ENCODE measurements at regions not wholly inside any gene's neighbourhood (a gene's known extent, or its start where the extent isn't known, plus 50 kb on each side); places are given as distances from the start of the nearest gene placed in this dataset.

GRCh38 chr2:34949316-34949715 lies 1350.2 kb upstream of the FAM98A start:
- no peak for DNase-seq (ENCODE audit: low spot score)

- no peak for DNase-seq (ENCODE audit: low spot score)
These were observed 1337.0 kb upstream of the FAM98A start for GRCh38 chr2:34936089-34936488.

GRCh38 chr2:34912084-34912483 lies 1313.0 kb upstream of the FAM98A start:
- no peak for DNase-seq (ENCODE audit: low spot score)

- no peak for DNase-seq (ENCODE audit: low spot score)
These were observed 1311.0 kb upstream of the FAM98A start for GRCh38 chr2:34909992-34910705.

- DNase-seq (ENCODE audit: low spot score), result no peak
These were observed 1308.7 kb upstream of the FAM98A start for GRCh38 chr2:34907812-34908211.

GRCh38 chr2:34901739-34902138 lies 1302.6 kb upstream of the FAM98A start:
- DNase-seq (ENCODE audit: low spot score), result no peak

GRCh38 chr2:34899079-34899478 lies 1300.0 kb upstream of the FAM98A start:
- no peak for DNase-seq (ENCODE audit: low spot score)

GRCh38 chr2:34892766-34893165 lies 1293.7 kb upstream of the FAM98A start:
- DNase-seq (ENCODE audit: low spot score), result no peak

- DNase-seq (ENCODE audit: low spot score), result no peak
These were observed 1293.2 kb upstream of the FAM98A start for GRCh38 chr2:34892256-34892655.

- DNase-seq (ENCODE audit: low spot score), result no peak
These were observed 1276.1 kb upstream of the FAM98A start for GRCh38 chr2:34875091-34875745.

GRCh38 chr2:34853646-34854045 lies 1254.5 kb upstream of the FAM98A start:
- DNase-seq (ENCODE audit: low spot score), result no peak

GRCh38 chr2:34851804-34852203 lies 1252.7 kb upstream of the FAM98A start:
- no peak for DNase-seq (ENCODE audit: low spot score)

GRCh38 chr2:34849827-34850226 lies 1250.7 kb upstream of the FAM98A start:
- no peak for DNase-seq (ENCODE audit: low spot score)

- DNase-seq (ENCODE audit: low spot score), result no peak
These were observed 1249.6 kb upstream of the FAM98A start for GRCh38 chr2:34848691-34849090.

- no peak for DNase-seq (ENCODE audit: low spot score)
These were observed 1249.0 kb upstream of the FAM98A start for GRCh38 chr2:34848132-34848531.

GRCh38 chr2:34844629-34845028 lies 1245.5 kb upstream of the FAM98A start:
- DNase-seq (ENCODE audit: low spot score), result no peak

GRCh38 chr2:34838408-34838807 lies 1239.3 kb upstream of the FAM98A start:
- DNase-seq (ENCODE audit: low spot score), result no peak

- no peak for DNase-seq (ENCODE audit: low spot score)
These were observed 1237.3 kb upstream of the FAM98A start for GRCh38 chr2:34836361-34836760.

GRCh38 chr2:34831096-34831495 lies 1232.0 kb upstream of the FAM98A start:
- DNase-seq (ENCODE audit: low spot score), result no peak

- DNase-seq (ENCODE audit: low spot score), result no peak
These were observed 1229.4 kb upstream of the FAM98A start for GRCh38 chr2:34828481-34828880.

- no peak for DNase-seq (ENCODE audit: low spot score)
These were observed 1228.3 kb upstream of the FAM98A start for GRCh38 chr2:34827398-34827797.

- DNase-seq (ENCODE audit: low spot score), result no peak
These were observed 1226.6 kb upstream of the FAM98A start for GRCh38 chr2:34825686-34826085.

- DNase-seq (ENCODE audit: low spot score), result no peak
These were observed 1223.5 kb upstream of the FAM98A start for GRCh38 chr2:34822616-34823015.
